ENCODE measurements at regions not wholly inside any gene's neighbourhood (a gene's known extent, or its start where the extent isn't known, plus 50 kb on each side); places are given as distances from the start of the nearest gene placed in this dataset.

DNA sequence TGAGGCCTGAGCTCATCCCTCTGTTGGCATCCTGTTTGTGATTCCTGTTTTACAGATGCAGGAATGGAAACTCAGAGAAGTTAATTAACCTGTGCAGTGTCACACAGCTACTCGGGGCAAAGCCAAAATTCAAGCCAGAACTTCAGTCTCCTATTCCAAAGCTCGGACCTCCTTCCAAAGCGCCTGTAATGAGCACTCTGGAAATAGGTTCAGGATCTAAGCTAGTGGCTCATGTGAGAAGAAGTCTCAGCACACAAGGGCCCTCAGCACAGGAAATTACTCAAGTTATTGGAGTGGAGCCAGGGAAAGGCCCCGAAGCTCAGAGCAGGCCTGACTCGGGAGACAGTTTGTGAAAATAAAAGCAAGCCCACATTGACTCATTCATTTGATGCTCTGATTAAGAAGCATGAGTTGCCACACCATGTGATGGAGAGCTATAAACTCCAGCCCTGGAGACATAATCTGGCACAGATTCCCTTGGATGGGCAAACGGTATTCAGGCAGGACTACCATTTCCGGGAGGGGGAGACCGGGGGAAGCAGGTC lies 50.6 kb upstream of the LYST start:
- DNase-seq (ENCODE audit: extremely low read depth, low read depth), result peak; percentile 96
- TF ChIP-seq, protein P1, sequence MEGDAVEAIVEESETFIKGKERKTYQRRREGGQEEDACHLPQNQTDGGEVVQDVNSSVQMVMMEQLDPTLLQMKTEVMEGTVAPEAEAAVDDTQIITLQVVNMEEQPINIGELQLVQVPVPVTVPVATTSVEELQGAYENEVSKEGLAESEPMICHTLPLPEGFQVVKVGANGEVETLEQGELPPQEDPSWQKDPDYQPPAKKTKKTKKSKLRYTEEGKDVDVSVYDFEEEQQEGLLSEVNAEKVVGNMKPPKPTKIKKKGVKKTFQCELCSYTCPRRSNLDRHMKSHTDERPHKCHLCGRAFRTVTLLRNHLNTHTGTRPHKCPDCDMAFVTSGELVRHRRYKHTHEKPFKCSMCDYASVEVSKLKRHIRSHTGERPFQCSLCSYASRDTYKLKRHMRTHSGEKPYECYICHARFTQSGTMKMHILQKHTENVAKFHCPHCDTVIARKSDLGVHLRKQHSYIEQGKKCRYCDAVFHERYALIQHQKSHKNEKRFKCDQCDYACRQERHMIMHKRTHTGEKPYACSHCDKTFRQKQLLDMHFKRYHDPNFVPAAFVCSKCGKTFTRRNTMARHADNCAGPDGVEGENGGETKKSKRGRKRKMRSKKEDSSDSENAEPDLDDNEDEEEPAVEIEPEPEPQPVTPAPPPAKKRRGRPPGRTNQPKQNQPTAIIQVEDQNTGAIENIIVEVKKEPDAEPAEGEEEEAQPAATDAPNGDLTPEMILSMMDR (IDR thresholded peaks at IDR 0.05; ENCODE audit: low read depth, low read length), result no peak
